BLaER1 treated with 17β-estradiol and CSF1 and Interleukin-3, amounts not matched to agents 10 nM and 100 nM (cell line): ENCODE measurements at regions not wholly inside any gene's neighbourhood (a gene's known extent, or its start where the extent isn't known, plus 50 kb on each side); places are given as distances from the start of the nearest gene placed in this dataset.

Source experiments
- H3K27ac ChIP-seq, 11 experiments: shearing (Covaris generic); formaldehyde crosslinking; 2 replicates each; pipeline ENCODE4 v1.8.1; 2022
- H3K27me3 ChIP-seq, 11 experiments: shearing (Covaris generic); formaldehyde crosslinking; 2 replicates each; pipeline ENCODE4 v1.8.1; 2022
- H3K36me3 ChIP-seq, 11 experiments: shearing (Covaris generic); formaldehyde crosslinking; 2 replicates each; pipeline ENCODE4 v1.8.1; 2022
- H3K4me1 ChIP-seq, 10 experiments: shearing (Covaris generic); formaldehyde crosslinking; 2 replicates each; pipeline ENCODE4 v1.8.1; 2022
- H3K4me2 ChIP-seq, 11 experiments: shearing (Covaris generic); formaldehyde crosslinking; 2 replicates each; pipeline ENCODE4 v1.8.1; 2022
- H3K4me3 ChIP-seq, 10 experiments: shearing (Covaris generic); formaldehyde crosslinking; 2 replicates each; pipeline ENCODE4 v1.8.1; 2022
- H3K9ac ChIP-seq, 11 experiments: shearing (Covaris generic); formaldehyde crosslinking; 2 replicates each; pipeline ENCODE4 v1.8.1; 2022
- H3K9me3 ChIP-seq, 11 experiments: shearing (Covaris generic); formaldehyde crosslinking; replicated peaks in 1 of 11; 2 replicates each; pipeline ENCODE4 v1.8.1; 2022
- H4K20me1 ChIP-seq, 11 experiments: shearing (Covaris generic); formaldehyde crosslinking; 2 replicates each; pipeline ENCODE4 v1.8.1; 2022
- Cebpa-rat ChIP-seq, 11 experiments: shearing (Covaris generic); IDR thresholded peaks; 2 replicates each; pipeline ENCODE4 v1.8.1; 2022

DNA sequence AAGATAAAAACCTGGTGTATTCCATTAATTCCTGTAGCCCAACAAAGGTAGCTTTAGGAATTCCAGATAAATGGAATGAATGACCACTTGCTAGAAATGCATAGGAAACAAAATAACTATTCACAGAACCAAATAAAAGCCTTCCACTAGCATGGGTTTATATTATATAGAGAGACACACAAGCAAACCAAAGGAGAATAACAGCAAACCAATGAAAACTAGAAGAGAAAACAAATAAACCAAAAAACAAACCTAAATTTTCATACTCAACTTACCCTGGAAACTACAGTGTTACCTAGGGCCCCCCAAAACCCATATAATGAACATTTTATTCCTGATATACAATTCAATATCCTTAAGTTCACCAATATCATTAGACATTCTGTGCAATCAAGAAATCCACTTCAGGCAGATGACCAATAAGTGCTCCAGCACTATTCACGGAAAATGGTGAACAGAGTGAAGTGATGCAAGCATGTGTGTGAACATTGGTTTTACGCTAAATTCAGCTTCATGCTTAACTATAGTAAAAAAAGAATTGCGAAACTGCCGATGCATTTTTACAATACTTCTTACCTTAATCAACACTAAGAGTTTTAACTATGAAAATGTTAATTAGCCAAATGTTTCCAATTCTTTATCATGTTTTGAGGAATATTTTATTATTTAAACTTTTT is 1108.4 kb upstream of the TMEM132C start:
- no peak for TF ChIP-seq Cebpa-rat (IDR thresholded peaks at IDR 0.05)
- Histone ChIP-seq H3K36me3 (no peaks in the 10 kb centered on the region), H3K27ac (no peak overlapping the region), H3K4me2 (no peak overlapping the region), H3K4me3 (no peak overlapping the region), H3K4me1 (peaks cover 0 to 23% (median 0%) of the 10 kb centered on the region in 10 experiments; a peak in 6 of 20 replicates), H3K27me3 (no peaks in the 10 kb centered on the region), H3K9me3 (peaks cover 0 to 30% (median 20%) of the 10 kb centered on the region in 11 experiments; a peak in 14 of 22 replicates), H3K9ac (no peak overlapping the region), H4K20me1 (no peaks in the 10 kb centered on the region)

- no peak for TF ChIP-seq Cebpa-rat (IDR thresholded peaks at IDR 0.05)
- Histone ChIP-seq H3K4me1 (peaks cover 0 to 25% (median 0%) of the 10 kb centered on the region in 10 experiments; a peak in 6 of 20 replicates), H3K4me2 (peak overlapping the region in 2 of 11 experiments; percentile 4 to 21; a peak in 1 of 22 replicates), H3K27ac (no peak overlapping the region), H4K20me1 (no peaks in the 10 kb centered on the region), H3K4me3 (no peak overlapping the region), H3K27me3 (no peaks in the 10 kb centered on the region), H3K9me3 (peaks cover 11 to 37% (median 20%) of the 10 kb centered on the region in 11 experiments; a peak in 21 of 22 replicates), H3K9ac (no peak overlapping the region), H3K36me3 (no peaks in the 10 kb centered on the region)
Measured at GRCh38 chr12:127161466-127161865, 1105.5 kb upstream of the TMEM132C start.

DNA sequence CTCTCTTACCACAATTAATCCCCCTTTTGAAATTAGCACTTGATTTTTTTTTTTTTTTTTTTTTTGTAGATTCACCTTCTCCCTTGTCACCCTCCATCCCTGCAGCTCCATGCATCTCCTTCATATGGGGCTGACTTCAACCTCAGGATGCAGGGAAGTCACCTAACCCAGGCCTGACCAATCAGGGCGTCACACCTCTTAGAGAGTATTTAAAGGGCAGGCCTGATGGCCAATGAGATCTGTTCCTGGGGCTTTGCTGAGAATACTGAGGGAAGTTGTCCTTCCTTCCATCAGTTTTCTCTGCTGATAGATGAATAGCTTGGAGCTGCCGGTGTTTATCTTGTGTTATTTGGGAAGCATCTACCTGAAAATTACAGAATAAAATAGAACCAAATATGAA is 1104.7 kb upstream of the TMEM132C start:
- H4K20me1 ChIP-seq: no peaks in the 10 kb centered on the region
- no peak overlapping the region for H3K27ac ChIP-seq
- peak overlapping the region in 3 of 11 experiments; percentile 25 to 70 (median 67); a peak in 3 of 22 replicates for H3K4me2 ChIP-seq
- H3K27me3 ChIP-seq: no peaks in the 10 kb centered on the region
- no peak overlapping the region for H3K4me3 ChIP-seq
- H3K9me3 ChIP-seq: peaks cover 11 to 36% (median 19%) of the 10 kb centered on the region in 11 experiments; a peak in 21 of 22 replicates
- TF ChIP-seq Cebpa-rat (IDR thresholded peaks at IDR 0.05): no peak
- no peaks in the 10 kb centered on the region for H3K36me3 ChIP-seq
- peaks cover 0 to 25% (median 0%) of the 10 kb centered on the region in 10 experiments; a peak in 6 of 20 replicates for H3K4me1 ChIP-seq
- no peak overlapping the region for H3K9ac ChIP-seq

DNA sequence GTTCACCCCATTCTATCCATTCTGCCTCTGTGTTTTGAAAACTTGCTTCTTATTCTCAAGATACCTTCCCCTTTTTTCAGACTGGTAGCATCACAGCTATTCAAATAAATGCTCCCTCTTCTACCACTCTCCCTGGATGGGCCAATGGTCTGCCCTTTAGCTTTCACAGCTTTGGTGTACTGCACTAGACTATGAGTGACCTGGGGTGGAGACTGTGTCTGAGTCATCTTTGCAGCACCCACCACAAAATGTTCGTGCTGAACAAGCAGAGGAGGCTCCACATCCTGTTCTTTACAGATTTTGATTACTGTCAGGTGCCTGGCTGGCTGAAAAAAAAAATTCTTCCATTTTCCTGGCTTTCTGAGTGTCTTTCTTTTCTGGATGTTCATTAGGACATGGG is 1104.1 kb upstream of the TMEM132C start:
- TF ChIP-seq Cebpa-rat (IDR thresholded peaks at IDR 0.05): no peak
- Histone ChIP-seq H3K27me3 (no peaks in the 10 kb centered on the region), H3K9ac (no peak overlapping the region), H3K4me1 (peaks cover 0 to 25% (median 0%) of the 10 kb centered on the region in 10 experiments; a peak in 6 of 20 replicates), H3K9me3 (peaks cover 11 to 36% (median 19%) of the 10 kb centered on the region in 11 experiments; a peak in 21 of 22 replicates), H4K20me1 (no peaks in the 10 kb centered on the region), H3K4me2 (peak overlapping the region in 4 of 11 experiments; percentile 1 to 70 (median 46); a peak in 6 of 22 replicates), H3K4me3 (no peak overlapping the region), H3K27ac (0 out of 22 replicates have a peak overlapping the region, but pooled peaks of 1 of the 11 experiments have one; percentile 6), H3K36me3 (no peaks in the 10 kb centered on the region)

DNA sequence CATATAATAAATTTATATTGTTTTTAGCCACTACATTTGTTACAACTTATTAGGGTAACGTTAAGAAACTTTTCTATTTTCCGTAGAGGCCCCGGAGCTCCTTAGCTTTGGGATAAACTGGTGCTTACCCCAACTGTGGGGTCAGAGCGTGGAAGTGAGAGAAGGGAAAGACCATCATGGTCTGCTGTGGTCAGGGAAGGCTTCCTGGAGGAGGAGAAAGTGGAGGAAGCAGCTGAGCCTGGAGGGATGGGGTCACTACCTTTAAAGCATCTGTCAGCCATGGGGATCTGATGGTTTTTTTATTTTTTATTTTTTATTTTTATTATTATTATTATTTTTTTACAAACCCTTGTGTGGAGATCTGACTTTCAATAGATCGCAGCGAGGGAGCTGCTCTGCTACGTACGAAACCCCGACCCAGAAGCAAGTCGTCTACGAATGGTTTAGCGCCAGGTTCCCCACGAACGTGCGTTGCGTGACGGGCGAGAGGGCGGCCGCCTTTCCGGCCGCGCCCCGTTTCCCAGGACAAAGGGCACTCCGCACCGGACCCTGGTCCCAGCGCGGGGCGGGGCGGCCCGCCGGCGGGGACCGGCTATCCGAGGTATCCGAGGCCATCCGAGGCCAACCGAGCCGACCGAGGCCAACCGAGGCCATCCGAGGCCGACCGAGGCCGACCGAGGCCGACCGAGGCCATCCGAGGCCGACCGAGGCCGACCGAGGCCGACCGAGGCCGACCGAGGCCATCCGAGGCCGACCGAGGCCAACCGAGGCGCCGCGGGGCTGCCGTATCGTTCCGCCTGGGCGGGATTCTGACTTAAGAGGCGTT is 1101.2 kb upstream of the TMEM132C start:
- H3K36me3 ChIP-seq: no peaks in the 10 kb centered on the region
- no peaks in the 10 kb centered on the region for H4K20me1 ChIP-seq
- peaks cover 0 to 25% (median 8%) of the 10 kb centered on the region in 10 experiments; a peak in 17 of 20 replicates for H3K4me1 ChIP-seq
- H3K4me2 ChIP-seq: no peak overlapping the region
- H3K27ac ChIP-seq: no peak overlapping the region
- H3K9me3 ChIP-seq: peaks cover 11 to 30% (median 19%) of the 10 kb centered on the region in 11 experiments; a peak in 21 of 22 replicates
- TF ChIP-seq Cebpa-rat (IDR thresholded peaks at IDR 0.05): no peak
- H3K4me3 ChIP-seq: no peak overlapping the region
- no peak overlapping the region for H3K9ac ChIP-seq
- no peaks in the 10 kb centered on the region for H3K27me3 ChIP-seq

DNA sequence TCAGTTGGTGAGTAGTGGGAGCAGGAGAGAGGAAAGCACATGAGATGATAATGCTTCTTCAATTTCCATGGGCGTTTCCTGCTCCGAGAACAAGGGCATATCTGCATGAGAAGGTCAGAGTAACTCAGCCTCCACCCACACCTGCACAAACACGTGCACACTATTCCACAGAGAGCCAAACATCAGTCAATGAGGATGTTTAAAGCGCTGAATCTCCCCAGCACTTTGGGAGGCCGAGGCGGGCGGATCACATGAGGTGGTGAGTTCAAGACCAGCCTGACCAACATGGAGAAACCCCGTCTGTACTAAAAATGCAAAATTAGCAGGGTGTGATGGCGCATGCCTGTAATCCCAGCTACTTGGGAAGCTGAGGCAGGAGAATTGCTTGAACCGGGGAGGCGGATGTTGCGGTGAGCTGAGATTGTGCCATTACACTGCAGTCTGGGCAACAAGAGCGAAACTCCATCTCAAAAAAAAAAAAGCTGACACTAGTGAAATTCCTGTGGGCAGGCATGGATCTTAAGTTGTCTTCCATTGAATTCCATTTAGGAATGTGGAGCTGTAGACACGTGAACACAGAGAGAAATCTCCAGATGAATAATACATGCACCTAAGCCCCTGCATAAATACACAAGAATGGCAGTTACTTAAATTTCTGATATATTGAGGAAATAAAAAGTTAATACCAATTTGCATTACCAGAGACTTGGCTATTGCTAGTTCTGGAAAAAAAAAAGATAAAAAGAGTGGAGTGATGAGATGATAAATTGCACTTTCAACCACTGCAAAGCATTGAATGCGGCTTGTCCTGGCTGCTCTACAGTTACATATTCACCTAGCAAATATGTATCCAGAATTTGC is 1097.4 kb upstream of the TMEM132C start:
- peak overlapping the region in 1 of 11 experiments; percentile 58; a peak in 1 of 22 replicates for H3K4me2 ChIP-seq
- H3K9me3 ChIP-seq: peaks cover 7 to 43% (median 26%) of the 10 kb centered on the region in 11 experiments; a peak in 21 of 22 replicates
- H3K27ac ChIP-seq: no peak overlapping the region
- no peaks in the 10 kb centered on the region for H4K20me1 ChIP-seq
- H3K4me1 ChIP-seq: peaks cover 0 to 10% (median 6%) of the 10 kb centered on the region in 10 experiments; a peak in 11 of 20 replicates
- H3K9ac ChIP-seq: no peak overlapping the region
- no peak for TF ChIP-seq Cebpa-rat (IDR thresholded peaks at IDR 0.05)
- no peak overlapping the region for H3K4me3 ChIP-seq
- no peaks in the 10 kb centered on the region for H3K36me3 ChIP-seq
- no peaks in the 10 kb centered on the region for H3K27me3 ChIP-seq

DNA sequence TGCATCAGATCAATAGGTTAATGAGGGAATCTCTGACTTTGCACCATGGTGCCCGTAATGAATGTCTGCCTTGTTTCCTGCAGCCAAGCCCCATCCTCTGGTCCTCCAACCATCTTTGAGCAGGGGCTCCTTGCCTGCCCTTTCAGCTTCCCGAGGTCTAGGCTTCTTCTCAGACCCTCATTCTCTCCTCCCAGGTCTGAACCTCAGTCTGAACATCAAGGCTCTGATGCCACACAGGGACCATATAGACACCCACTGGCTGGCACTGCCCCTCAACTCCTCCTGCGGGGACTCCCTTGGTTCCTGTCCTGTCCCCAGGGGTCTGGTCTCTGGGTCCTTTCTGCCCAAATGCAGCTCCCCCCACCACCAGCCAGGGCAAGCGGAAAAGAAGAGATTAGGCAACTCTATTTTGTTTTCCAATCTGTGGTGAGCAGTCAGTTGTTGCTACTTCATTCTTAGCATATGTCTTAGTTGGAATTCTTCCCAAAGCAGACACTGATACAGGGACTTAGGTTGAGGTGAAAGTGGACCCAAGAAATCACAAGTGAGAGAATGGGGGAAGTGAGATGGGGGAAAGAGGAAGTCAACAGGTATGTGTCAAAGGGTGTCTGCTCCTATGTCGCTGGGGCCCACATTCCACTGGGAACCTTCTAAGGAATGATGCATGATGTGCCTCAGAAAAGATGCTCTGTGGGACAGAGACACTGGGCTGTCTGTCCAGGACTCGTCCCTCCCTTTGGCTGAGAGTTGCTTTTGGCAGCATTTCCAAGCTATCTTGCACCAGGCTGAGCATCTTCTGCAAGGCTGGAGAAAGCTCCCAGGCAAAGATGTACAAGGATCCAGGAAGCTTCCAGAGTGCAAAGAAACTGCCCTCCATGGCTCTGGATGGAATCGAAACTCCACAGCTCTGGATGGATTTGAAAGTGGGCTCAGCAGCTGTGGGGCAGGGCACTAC is 1096.5 kb upstream of the TMEM132C start:
- H3K4me1 ChIP-seq: peaks cover 0 to 10% (median 6%) of the 10 kb centered on the region in 10 experiments; a peak in 11 of 20 replicates
- H3K36me3 ChIP-seq: no peaks in the 10 kb centered on the region
- TF ChIP-seq Cebpa-rat (IDR thresholded peaks at IDR 0.05): no peak
- H4K20me1 ChIP-seq: no peaks in the 10 kb centered on the region
- H3K9ac ChIP-seq: no peak overlapping the region
- peak overlapping the region in 6 of 11 experiments; percentile 24 to 58 (median 42); a peak in 8 of 22 replicates for H3K4me2 ChIP-seq
- no peak overlapping the region for H3K27ac ChIP-seq
- H3K27me3 ChIP-seq: no peaks in the 10 kb centered on the region
- H3K9me3 ChIP-seq: peaks cover 9 to 43% (median 25%) of the 10 kb centered on the region in 11 experiments; a peak in 21 of 22 replicates
- no peak overlapping the region for H3K4me3 ChIP-seq
